Posterior vena cava (tissue), 2 donors: ENCODE measurements at regions not wholly inside any gene's neighbourhood (a gene's known extent, or its start where the extent isn't known, plus 50 kb on each side); places are given as distances from the start of the nearest gene placed in this dataset.
A peak's percentile ranks its signal among the peaks of the same experiment; 100 is the strongest.

Experiments used
- DNase-seq: peaks from one replicate; pipeline ENCODE4 v3.0.0-alpha.2; 2020; ENCODE audit warnings: low spot score
- intact Hi-C, 2 donors: fragments of 100-400 bp; cut with DNase I; formaldehyde crosslinking; loops; one replicate each; pipeline versions ENCODE4 v1.14.1 to v1.14.2; 2022 to 2023
- donor health status: DM: yes; HTN: yes; CAD: no.
- donor health status: DM: yes; HTN: yes; CAD: no.

DNA sequence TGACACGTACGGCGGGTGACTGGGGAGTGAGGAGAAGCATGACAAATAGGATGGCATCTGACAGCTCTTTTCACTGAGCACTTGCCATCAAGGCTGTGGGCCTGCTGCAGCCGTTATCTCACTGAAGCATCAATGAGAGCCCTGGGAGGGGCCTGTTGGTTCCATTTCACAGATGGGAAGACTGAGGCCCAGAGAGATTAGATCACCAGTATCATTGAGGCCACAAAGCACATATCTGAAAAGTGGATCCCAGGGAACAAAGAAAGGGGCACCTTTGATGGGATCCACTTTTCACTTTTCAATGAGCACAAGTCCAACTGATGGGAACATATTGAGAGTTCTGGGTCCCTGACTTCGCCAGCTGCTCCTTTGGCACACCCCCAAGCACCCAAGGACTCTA lies 144.4 kb upstream of the LHX1 start:
- intact Hi-C loops: no loop called here
- no peak for DNase-seq

GRCh38 chr17:36793976-36794375 lies 143.3 kb upstream of the LHX1 start:
- no peak for DNase-seq
- intact Hi-C loops: no loop called here

- no peak for DNase-seq
Observed at GRCh38 chr17:36807496-36808179, 129.6 kb upstream of the LHX1 start.

GRCh38 chr17:36808180-36808661 lies 129.1 kb upstream of the LHX1 start:
- no peak for DNase-seq
- intact Hi-C loops: no loop called here

More at GRCh38 chr17:36807496-36808179, 129.6 kb upstream of the LHX1 start:
- intact Hi-C loops: no loop called here

- intact Hi-C loops: no loop called here
- peak; percentile 48 for DNase-seq
Observed at GRCh38 chr17:36812762-36813161, 124.5 kb upstream of the LHX1 start.

DNA sequence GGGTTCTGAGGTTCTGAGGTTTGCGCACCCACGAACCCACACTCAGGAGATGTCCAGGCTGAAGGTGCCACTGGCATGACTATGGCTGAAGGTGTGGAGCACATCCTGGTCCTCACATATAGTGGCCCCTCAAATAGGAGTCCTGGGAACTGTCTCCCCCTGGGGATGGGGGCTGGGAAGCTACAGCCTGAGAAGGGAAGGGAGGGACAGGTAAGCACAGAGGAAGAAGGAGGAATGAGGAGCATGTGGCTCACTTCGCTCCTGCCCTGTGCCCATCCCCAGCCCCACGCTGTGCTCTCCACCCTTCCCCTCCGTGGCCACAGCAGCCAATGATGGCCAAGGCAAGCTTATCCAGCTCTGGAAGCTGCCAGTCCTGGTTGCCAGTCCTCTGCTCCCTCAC lies 123.9 kb upstream of the LHX1 start:
- intact Hi-C loops: no loop called here
- DNase-seq: no peak

GRCh38 chr17:36813957-36814563 lies 123.2 kb upstream of the LHX1 start:
- no peak for DNase-seq
- intact Hi-C loops: no loop called here

GRCh38 chr17:36814958-36815357 lies 122.3 kb upstream of the LHX1 start:
- peak; percentile 25 for DNase-seq
- intact Hi-C loops: no loop called here

GRCh38 chr17:36816214-36816906 lies 120.9 kb upstream of the LHX1 start:
- intact Hi-C loops: no loop called here
- DNase-seq: peak; percentile 62

- DNase-seq: peak; percentile 53
- intact Hi-C loops: no loop called here
Observed at GRCh38 chr17:36816907-36817288, 120.4 kb upstream of the LHX1 start.

DNA sequence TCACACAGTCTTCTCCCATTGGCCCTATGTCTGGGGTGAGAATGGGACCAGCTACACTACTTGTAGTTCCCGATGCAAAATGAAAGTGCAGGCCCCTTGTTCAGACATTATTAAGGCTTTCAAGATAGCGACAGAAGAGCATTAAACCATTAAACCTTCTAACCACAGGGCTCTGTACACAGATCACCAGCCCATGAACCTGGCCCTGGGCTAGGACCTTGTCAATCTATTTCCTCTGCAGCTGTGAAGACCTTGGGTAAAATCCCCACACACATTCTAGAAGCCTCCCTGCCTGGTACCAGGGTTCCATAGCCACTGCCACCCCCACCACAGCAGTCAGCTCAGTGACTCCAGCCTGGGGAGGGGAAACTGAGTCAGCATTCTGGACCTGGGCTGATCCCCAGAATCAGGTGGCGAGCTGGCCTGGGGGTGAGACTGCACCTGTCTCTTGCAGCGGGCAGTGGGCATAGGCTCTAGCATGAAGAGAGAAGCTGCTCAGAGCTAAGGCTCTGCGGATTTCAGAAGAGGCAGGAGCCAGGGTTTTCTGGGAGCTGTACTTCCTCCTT lies 119.7 kb upstream of the LHX1 start:
- intact Hi-C loops: no loop called here
- DNase-seq: peak; percentile 50

DNA sequence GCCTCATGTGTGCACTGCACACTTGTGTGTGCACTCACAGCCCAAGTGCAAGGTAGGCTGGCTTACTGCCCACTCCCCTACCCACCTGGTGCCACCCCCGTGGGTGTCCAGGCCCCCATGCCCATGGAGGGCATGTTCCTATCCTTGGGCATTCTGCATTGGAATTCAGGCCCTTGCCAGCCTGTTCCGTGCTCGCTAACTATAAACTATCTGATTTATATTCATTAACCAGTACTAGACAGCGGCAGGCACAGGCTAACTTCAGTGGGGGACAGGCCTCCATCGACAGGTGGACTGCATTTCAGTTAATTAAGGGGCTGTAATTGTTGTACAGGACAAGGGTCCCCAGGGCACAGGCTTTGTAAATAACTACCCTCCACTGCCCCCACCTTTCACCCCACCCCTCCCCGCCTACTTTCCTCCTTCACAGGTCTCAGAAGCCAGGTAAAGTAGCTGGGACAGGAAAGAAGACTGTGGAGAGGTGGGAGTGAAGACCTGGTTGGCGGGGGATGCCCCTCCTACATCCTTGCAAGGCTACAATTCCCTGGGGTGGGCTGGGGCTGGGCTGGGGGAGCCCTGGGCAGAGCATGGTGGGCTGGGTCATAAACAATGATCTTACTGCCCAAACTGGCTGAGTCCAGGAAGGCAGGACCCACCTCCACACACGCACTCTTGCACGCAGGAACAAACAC lies 119.0 kb upstream of the LHX1 start:
- peak; percentile 9 for DNase-seq
- intact Hi-C loops: no loop called here

GRCh38 chr17:36823850-36824677 lies 113.2 kb upstream of the LHX1 start:
- DNase-seq: no peak

DNA sequence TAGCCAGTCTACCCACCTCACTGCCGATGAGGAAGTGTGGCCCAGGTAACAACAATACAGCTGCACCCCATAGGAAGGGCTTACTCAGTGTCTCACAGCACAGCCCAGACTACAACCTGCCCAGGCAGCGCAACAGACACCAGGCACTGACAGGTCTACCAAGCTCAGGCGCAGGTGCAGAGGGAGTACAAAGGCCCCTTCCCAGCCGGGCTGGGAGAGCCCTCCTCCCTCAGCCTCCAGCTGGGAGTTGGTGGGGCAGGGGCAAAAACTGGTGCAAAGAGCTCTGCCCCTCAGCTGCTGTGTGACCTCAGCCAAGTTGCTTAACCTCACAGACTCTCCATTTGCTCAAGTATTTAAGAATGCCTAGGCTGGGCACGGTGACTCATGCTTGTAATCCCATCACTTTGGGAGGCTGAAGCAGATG lies 112.6 kb upstream of the LHX1 start:
- intact Hi-C loops: loop anchor here in 1 of 2 donors (10.0 kb wide), 1 partner anchor 50 kb away; no protein-coding TSS in a partner anchor

More at GRCh38 chr17:36823850-36824677, 113.2 kb upstream of the LHX1 start:
- intact Hi-C loops: loop anchor here in 1 of 2 donors (10.0 kb wide), 1 partner anchor 51 kb away; no protein-coding TSS in a partner anchor

DNA sequence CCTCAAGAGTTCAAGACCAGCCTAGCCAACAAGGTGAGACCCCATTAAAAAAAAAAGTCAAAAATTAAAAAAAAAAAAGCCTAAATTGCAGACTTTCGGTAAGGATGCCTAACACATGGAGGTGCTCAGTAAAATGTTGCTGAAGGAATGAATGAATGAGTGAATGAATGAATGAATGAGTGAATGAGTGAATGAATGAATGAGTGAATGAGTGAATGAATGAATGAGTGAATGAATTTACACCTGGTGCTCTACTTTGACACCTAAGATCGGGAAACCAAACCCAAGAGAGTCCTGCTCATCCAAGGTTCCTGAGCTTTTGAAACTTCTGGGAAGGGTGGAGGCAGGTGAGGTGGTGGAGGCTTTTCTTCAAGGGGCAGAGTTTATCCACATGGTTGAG lies 112.2 kb upstream of the LHX1 start:
- intact Hi-C loops: loop anchor here in 1 of 2 donors (10.0 kb wide), 1 partner anchor 50 kb away; no protein-coding TSS in a partner anchor
- DNase-seq: no peak

More for the DNA sequence above, 112.6 kb upstream of the LHX1 start:
- DNase-seq: no peak

GRCh38 chr17:36825521-36825920 lies 111.8 kb upstream of the LHX1 start:
- intact Hi-C loops: loop anchor here in 1 of 2 donors (10.0 kb wide), 1 partner anchor 49 kb away; no protein-coding TSS in a partner anchor
- peak; percentile 60 for DNase-seq

GRCh38 chr17:36825951-36826350 lies 111.3 kb upstream of the LHX1 start:
- peak; percentile 43 for DNase-seq
- intact Hi-C loops: loop anchor here in 1 of 2 donors (10.0 kb wide), 1 partner anchor 49 kb away; no protein-coding TSS in a partner anchor

DNA sequence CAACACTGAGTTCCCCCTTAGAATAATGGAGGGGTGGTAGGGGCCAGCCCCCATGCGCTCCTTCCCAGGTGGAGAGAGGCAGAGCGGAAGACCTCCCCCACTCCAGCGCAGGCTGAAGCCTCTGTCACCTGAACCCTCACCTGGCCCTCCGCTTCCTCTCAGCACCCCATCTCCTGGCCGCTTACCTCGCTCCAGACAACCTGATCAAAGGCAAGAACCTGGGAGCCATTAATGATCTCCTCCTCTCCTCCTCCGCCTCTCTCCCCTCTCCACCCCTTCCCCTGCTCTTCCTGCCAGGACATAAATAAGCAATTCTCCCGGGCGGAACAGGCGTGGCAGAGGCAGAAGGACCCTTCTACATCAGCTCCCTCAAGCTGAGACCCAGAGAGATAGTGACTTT lies 110.2 kb upstream of the LHX1 start:
- no peak for DNase-seq
- intact Hi-C loops: loop anchor here in 1 of 2 donors (10.0 kb wide), 1 partner anchor 48 kb away; no protein-coding TSS in a partner anchor
